Inferior parietal cortex (tissue), 1 donor: ENCODE measurements at regions not wholly inside any gene's neighbourhood (a gene's known extent, or its start where the extent isn't known, plus 50 kb on each side); places are given as distances from the start of the nearest gene placed in this dataset.

Source experiments
- DNase-seq: peaks from one replicate; pipeline ENCODE4 v3.0.0-alpha.2; 2016; ENCODE audit errors: extremely low spot score

DNA sequence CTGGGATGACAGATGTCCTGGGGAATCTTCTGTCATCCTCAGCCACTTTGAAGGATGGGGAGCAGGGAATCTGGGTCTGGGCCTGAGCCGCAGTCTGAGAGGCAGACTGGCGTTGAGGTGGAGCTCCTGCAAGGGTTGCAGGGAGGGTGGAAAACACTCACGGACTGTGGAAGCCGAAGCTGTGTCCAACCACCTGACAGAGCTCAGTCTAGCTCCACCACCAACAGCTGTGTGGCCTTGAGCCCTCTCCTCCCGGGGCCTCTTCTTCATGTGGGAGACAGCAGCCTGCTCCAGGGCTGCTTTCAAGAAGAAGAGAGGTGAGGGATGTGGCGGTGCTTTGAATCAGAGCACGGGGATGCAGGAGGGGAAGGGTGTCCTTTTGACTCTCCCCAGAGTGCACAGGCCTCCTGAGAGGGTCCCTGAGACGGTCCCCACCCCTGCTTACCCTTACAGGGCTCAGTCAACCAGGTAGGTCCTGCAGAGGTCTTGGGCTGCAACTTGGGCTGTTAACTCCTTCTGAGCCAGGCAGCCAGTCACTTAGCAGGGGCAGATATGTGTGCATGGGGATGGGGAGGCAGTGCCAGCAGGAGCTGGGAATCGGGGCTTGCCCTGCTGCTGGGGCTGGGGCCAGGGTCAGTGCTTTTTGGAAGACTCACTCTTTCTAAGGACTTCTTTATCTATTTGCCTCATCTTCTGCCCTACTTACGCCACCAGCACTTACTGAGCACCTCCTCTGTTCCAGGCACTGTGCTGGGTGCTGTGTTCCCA lies 216.3 kb downstream of the PTPRU start:
- DNase-seq, result no peak

DNA sequence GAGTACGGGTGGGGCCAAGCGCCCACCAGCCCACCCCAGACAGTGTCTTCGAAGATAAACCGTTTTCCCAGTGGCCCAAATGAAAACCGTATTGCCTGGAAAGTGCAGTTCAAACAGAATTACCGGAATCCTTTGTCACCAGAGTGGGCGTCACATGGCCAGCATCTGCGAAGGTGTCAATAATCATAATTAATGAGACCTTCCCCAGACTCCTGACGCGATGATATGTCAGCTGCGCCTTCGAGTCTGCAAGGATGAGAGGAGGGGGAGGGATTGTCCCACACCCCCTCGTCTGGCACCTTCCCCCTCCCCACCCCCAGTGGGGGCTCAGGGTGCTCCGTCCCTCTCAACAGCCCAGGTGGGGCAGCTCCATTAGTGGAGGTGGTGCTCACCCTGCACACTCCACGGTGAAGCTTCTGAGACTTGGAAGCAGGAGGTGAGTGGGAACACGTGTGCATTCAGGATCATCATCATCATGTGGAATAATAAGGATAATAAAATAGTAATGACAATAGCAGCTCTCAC lies 215.1 kb downstream of the PTPRU start:
- DNase-seq, result no peak

DNA sequence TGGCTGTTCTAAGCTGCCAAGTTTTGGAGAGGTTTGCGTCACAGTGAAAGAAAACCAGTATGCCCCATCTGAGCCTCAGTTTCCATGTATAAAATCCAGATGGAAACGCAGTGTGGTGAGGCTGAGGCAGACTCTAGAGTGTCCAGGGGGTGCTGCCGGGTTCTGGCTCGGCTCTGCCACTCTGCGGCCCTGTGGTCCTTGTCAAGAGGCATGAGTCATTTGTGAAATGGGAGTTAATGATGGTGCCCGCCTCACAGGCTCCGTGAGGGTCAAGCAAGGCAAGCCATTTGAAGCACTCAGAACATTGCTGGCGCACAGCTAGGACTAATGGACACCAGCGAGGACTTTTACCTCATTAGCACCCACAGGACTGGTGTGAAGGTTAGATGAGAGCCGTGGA lies 214.3 kb downstream of the PTPRU start:
- no peak for DNase-seq

DNA sequence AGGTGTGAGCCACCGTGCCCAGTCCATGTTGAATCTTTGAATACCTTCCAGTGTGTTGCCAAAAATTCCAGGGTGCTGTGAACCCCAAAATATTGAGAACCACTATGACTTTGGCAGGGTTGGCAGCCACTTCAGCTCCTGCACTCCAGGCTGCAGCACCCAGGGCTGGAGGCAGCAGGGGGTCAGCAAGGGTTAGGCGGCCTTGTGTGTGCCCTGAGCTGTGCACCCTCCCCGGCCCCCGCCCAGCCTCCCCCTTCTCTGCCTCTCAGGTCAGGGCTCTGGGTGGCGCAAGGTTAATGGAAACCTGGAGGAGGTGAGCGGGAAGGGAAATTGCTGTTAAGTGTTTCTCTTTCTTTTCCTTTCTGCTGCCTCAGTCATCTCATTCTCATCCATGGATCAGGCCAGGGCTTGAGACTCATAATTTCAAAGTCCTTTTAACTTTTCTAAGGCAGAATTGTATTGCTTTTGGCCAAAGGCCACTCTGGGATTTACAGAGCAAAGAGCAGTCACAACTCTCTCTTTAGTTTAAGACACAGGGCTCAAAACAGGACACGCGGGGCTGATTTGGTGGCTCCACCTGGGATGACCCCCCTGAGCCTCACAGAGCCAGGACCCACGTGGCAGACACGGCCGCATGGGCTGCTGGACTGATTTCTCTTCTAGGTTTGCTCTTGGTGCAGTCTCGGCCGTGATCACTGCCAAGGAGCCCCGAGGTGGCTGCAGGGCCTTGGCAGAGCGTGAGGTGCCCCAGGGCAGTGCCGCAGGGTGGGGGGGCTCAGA lies 212.3 kb downstream of the PTPRU start:
- DNase-seq, result no peak

DNA sequence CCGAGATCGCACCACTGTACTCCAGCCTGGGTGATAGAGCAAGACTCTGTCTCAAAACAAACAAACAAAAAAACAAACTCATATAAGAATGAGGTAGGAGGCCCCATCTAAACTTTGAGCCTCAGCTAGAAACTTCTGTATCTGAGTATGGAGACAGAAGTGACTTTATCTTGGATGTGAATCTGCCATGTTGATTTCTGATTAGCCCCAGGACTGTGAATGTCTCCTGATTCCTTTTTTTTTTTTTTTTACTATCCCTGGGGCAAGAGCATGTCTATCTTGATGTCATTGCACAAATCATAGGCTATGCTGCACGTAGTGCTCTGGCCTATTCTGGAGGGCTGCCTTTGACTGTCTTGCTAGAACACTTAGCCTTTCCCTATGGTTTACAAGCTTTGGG lies 211.0 kb downstream of the PTPRU start:
- no peak for DNase-seq

DNA sequence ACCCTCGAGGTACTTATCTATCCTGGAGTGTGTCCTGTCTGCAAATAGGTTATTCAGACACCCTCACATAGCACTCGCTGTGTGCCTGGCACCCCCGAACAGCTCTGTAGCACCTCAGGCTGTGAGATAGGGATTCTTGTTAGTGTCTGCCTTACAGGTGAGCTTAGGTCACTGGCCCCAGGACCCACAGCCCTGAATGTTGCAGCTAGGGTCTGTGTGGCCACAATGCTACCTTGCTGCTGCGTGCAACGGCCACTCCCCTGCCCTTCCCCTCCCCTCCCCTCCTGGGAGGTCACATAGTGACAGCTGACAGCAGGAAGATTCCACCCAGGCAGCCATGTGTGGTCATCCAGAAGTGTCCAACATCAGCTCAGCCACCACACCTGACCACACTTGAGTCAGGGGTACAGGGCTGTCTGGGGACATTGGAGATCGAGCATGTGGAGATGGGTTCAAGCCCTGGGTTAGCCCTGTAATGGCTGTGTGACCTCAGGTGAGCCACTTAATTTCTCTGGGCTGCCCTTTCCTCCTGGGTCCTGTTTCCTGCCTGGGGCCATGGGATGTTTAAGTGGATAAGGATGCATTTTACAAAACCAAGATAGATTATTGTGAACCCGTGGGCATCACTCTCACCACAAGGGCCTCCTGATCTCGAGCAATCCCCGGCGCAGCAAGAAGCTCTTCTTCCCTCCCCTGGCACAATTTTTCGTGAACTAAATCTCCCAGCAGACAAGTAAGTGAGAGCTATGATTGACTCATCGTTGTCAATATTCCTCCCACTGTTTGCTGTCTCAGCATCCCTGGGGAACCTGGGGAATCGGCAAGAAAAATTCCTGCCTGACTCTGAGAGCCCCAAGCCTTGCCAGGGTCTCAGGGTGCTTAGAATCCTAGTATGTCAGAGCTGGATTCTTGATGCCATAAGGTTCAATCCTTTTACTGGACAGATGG lies 208.7 kb downstream of the PTPRU start:
- no peak for DNase-seq

DNA sequence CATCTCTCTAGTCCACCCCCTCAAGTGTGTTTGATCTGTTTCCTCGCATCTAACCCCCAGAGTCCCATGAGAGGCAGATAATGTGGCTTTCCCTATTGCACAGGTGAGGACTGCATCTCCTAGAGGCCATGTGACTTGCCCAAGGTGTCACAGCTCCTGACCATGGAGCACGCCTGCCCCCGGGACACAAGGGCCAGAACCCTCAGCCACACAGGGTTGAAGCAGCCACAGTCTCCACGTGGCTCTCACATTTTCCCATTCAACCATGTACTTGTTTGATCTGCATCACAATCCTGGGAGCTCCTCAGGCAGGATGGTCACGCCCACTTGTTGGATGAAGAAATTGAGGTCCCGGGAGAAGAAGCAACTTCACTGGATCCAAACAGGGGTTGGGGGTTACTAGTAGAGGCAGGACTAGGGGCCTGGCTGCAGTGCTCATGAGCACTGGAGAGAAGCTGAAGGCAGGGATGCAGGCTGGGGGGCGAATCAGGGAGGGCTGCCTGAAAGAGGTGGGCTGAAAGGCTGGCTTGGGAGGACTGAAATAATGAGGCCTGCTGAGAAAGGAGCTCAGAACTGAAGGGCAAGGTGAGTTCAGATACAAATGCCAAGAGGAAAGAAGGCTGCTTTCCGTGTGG lies 207.9 kb downstream of the PTPRU start:
- no peak for DNase-seq

DNA sequence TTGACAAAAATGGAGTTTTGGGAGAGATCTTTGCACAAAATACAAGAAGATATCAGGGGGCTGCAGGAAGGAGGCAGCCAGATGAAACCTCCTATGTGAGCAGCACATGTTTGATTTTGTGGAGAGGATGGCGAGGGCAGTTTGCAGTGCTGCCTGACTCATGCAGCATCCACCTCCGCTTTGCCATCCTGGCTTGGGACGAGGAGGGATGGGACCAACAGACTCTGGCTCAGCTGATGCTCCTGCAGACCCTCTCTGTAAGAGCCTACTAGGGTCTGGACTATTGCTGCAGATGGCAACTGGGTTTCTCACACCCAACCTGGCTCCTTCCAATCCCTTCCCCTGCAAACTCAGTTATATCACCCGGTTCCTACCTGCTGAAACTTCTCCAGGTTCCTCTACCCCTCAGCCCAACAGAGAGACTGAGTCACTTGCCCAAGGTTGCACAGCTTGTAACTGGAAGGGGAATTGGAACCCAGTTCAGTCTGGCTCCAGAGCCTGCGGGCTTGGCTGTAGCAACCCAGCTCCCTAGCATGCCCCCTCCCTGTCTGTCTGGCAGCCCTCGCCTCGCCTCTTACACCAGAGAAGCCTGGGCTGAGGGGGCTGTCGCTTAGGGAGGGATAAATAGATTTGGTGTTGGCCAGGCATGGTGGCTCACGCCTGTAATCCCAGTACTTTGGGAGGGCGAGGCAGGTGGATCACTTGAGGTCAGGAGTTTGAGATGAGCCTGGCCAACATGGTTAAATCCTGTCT lies 205.8 kb downstream of the PTPRU start:
- DNase-seq, result no peak

DNA sequence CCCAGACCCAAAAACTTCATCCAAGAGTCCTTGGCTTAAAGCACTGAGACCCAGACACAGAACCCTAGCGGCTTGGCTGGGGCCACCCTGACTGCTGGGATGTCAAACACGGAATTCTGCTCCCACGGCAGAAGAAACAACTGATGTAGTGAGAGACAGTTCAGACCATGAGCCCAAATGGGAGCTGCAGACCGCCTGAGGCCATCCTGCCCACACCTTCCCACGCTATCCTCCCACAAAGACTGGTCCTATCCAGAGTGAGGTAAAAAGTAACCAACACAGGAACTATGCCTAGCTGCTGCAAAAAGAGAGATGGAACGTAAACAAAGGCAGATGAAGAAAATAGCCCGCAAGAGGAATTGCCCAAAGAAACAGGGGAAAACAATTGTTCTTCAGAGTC lies 203.3 kb downstream of the PTPRU start:
- DNase-seq, result no peak

DNA sequence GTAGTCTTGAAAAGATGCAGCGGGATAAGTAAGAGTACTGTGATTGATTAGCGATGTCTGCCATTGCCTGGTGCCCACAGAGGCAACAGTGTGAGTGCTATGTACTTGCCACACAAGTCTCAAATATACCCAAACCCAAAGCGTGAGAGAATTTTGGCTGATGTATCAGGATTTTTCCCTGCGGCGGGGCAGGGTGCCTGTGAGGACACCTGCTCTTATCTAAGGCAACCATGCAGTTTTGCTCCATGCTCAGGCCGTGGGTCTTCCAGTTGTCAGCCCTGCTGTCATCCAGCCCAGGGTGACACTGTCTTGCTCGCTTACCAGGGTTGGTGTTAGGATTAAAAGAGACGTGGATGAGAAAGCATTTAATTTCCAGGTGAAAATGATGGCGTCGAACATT lies 202.7 kb downstream of the PTPRU start:
- DNase-seq, result no peak

DNA sequence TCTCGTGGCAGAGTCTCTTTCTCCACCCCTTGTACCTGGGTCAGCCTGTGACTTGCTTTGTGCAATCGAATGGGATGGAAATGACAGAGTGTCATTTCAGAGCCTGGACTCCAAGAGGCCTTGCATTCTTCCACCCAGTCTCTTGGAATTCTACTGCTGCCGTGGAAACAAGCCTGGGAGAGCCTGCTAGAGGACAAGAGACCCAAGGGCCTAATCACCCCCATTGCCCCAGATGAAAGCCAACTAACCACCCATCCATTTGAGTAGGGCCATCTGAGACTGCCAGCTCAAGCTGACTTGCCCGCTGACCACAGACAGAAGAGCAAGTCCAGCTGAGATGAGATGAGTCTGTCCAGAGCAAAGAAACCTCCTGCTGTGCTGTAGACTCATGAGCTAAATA lies 201.6 kb downstream of the PTPRU start:
- DNase-seq, result no peak

DNA sequence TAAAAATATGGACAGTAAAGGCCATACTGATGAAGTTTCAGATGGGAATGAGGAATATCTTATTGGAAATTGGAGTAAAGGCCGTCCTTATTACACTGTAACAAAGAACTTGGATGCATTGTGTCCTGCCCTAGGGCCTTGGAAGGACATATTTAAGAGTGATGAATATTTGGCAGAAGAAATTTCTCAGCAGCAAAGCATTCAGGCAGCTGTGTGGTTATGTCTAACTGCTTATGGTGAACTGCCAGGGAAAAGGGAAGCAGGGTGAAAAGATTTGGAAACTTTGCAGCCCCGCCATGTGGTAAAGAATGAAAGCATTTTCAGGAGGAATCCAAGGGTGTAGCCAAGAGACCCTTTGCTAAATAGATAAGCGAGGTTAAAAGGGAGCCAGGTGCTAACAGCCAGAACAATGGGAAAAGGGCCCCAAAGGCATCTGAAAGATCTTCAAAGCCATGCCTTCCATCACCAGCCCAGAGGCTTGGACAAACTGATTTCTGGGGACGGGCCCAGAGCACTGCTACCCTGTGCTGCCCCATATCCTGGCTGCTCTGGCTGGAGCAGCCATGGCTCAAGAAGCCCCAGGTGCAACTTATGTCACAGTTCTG lies 200.0 kb downstream of the PTPRU start:
- DNase-seq, result no peak

DNA sequence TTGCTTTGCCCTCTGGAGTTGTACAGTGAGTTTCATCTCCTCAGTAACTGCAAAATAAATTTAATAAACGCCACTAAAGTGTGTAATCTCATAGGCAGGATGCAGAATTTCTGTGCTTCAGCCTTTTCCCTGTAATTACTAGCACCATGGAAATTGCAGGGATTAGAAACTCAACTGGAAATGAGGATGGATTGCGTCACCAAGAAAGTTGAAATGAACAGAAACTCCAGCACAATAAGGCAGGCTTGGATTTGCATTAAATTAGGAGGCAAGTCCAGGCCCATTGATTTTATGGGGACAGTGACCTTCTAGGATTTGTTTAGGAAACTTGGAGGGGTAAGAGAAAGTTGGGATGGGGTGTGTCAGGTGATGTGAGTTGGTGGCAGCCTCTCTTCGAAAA lies 197.5 kb downstream of the PTPRU start:
- no peak for DNase-seq

DNA sequence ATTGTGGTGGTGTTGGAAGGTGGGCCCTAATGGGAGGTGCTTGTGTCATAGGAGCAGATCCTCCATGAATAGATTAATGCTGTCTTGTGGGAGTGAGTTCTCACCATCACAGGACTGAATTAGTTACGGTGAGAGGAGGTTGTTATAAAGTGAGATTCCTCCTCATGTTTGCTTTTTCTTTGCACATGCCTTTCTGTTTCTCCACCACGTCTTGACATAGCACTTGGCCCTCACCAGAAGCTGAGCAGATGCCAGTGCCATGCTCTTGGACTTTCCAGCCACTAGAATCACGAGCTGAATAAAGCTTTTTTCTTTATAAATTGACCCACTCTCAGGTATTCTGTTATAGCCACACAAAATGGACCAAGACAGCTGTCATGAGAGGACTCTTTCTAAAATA lies 194.8 kb downstream of the PTPRU start:
- no peak for DNase-seq

DNA sequence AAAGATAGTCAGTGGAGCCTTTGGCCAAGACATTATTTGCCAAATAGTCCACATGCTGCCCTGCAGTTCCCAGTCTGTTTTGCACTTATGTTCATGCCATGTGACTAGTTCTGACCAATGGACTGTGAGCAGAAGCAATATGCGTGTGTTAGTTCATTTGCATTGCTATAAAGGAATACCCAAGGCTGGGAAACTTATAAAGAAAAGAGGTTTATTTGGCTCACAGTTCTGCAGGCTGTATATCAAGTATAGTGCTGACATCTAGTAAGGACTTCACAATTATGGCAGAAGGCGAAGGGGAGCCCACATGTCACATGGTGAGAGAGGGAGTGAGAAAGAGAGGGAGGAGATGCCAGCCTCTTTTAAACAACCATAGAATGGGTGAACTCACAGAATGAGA lies 193.3 kb downstream of the PTPRU start:
- DNase-seq, result no peak

DNA sequence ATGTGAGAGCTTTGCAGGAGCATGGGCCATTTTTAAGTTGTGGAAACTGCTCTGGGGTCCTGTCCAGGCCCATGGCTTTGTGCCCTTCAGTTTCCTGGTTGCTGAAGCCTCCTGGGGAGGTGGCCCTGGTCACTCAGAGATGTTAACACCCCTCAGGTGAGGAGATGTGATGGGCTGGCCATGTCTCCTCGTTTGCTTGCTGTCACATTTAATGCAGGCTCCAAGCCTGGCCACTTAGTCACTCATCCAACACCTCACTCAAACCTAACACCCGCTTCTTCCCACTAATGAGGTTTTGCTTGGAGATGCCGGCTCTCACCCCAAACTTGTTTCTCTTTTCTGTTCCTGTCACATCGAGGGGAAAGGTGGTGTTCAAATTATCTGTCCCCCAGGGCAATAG lies 192.7 kb downstream of the PTPRU start:
- no peak for DNase-seq

DNA sequence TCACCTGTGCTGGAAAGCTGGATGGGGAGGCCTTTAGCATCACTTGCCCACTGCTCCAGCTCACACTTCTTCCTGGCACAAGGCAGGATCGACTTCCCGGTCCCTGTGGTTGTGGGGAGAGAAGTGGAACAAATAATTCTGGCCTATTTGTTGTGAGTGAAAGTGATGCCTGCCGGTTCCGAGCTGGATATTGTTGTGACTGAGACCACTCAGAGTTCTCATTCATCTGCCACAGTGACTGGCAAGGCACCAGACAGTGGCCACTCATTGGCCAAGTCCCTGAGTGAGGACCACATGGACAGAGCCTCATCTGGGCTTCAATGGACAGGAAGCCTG lies 191.9 kb downstream of the PTPRU start:
- no peak for DNase-seq

DNA sequence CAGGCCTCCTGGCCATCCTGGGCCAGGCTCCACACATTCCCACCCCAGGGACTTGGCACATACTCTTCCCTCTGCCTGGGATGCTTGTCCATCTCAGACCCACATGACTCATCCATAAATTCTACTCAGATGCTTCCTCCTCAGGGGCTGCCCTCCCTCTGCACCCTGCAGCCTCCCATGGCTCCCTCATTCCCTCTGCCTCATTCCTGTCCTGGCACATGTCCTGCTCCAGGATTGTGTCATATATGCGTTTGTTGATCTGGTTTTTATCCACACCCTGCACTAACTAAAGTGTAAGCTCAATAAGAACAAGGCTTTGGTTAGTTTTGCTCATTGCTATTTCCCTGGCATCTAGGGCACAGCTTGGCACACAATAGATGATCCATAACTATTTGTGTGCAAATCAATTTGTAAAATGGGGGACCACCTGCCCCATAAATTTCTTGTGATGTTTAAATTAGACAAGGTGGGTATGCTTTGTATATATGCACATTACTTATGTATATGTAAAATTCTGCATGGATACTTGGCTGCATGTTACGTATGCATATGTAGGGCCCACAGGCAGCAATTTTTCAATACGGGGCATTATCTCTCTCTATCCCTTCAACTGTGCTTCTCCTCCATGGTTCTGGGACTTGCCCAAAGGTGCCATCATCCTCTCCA lies 191.4 kb downstream of the PTPRU start:
- no peak for DNase-seq

DNA sequence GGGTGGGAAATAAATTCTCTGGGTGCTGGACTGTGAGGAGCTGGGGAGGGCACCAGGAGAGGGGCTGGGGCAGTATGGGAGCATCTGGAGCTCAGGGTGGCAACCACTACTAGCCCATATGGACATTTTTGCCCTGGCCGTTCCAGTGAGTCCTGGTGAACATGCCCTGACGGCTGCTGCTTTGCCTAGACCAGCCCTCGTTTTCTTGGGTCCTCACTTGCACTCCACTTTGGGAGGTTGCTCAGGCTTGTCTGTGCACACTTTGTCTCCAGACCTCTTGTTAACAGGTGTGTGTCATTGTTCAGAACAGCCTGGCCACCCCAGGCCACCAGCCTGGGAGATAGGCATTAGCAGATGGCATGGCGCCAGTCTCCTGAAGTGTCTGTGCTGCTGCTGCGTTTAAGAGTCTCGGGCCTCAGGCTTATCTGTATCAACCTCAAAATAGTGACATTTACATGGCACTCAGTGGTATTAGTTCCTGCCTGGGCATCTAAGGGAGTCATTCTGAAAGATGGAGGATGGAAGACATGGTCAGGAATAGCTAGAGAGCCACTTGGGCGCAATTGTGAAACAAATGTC lies 190.5 kb downstream of the PTPRU start:
- DNase-seq, result no peak

DNA sequence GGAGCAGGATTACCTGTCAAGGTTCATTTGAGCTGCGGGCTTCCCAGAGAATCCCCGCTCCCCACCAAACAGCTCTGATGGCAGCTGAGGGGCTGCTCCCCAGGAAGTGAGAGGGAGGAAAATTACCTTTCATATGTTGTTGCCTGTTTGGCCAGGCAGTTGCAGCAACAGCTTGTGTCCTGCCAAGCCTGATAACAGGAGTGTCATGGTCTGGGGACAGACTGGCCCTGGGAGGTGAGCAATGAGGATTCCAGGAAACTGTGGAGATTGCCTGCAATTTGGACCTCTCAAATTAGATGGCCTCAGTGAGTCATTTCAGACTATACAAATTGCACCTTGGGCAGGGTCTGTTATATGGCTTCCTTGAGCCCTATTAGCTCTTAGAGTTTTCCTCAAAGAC lies 189.3 kb downstream of the PTPRU start:
- no peak for DNase-seq
